K562 (cell line): ENCODE measurements at regions not wholly inside any gene's neighbourhood (a gene's known extent, or its start where the extent isn't known, plus 50 kb on each side); places are given as distances from the start of the nearest gene placed in this dataset.

Experiments used
- ATAC-seq: fragments of 200-7000 bp; cut with Tn5 transposase; 3 replicates; pipeline ENCODE4 v1.9.1; 2020; ENCODE audit warnings: moderate library complexity
- BruUV-seq: library from RNA; stranded (reverse); fragments of 400-500 nt; replicated peaks from 2 replicates; lab custom pipeline; 2021; lab: Mats Ljungman, UMichigan
- CTCF ChIA-PET: fragments of 300-600 bp; formaldehyde crosslinking; extraction: SDS; loops from one replicate; lab custom pipeline; 2021; ENCODE audit warnings: low intra/inter-chr PET ratio; lab: Yijun Ruan, JAX
- POLR2A ChIA-PET: fragments of 300-600, 350-650 bp; sonication (Branson Sonifier 250); formaldehyde crosslinking; extraction: SDS; loops from one replicate; lab custom pipeline; 2021; ENCODE audit warnings: antibody characterized with exemption, inconsistent platforms; lab: Yijun Ruan, JAX
- DNase-seq, 4 experiments: peaks; one replicate each; pipeline versions ENCODE4 v3.0.0 to v3.0.0-alpha.2; 2011 to 2018; ENCODE audit warnings: low spot score in 3 of 4, mixed read lengths in 3 of 4; ENCODE audit errors: extremely low read depth in 1 of 4
- FAIRE-seq: peaks from 2 replicates; lab custom pipeline; 2011; peaks lifted over from hg19 to GRCh38; lab: Jason Lieb, UNC
- H2AFZ ChIP-seq: 2 replicates; pipeline ENCODE4 v1.6.0; 2011; ENCODE audit warnings: low read depth, low read length, control low read depth, inconsistent platforms
- H3K27ac ChIP-seq: fragments of 200-600 bp; 3 replicates; pipeline ENCODE4 v1.8.0; 2011; ENCODE audit warnings: low read depth, mild to moderate bottlenecking, control low read depth, inconsistent platforms, low read length, moderate library complexity, mixed read lengths; ENCODE audit errors: extremely low read depth
- H3K27me3 ChIP-seq, 2 experiments: fragments of 300-600 bp in 1 of 2; 2 replicates in 1 of 2; 3 replicates in 1 of 2; pipeline versions ENCODE4 v1.6.0 to v1.8.0; 2011; ENCODE audit warnings: inconsistent platforms in 2 of 2, low read length in 2 of 2, mild to moderate bottlenecking in 1 of 2, mixed read lengths in 1 of 2, moderate library complexity in 1 of 2; ENCODE audit not compliant: control insufficient read depth in 2 of 2, insufficient read depth in 2 of 2
- H3K36me3 ChIP-seq: fragments of 300-600 bp; 3 replicates; pipeline ENCODE4 v1.8.0; 2011; ENCODE audit warnings: mild to moderate bottlenecking, low read length, inconsistent platforms; ENCODE audit not compliant: control insufficient read depth, insufficient read depth
- H3K4me1 ChIP-seq, 2 experiments: fragments of 200-600 bp in 1 of 2; replicated peaks in 1 of 2; 2 replicates in 1 of 2; 3 replicates in 1 of 2; pipeline versions ENCODE4 v1.5.1 to v1.8.0; 2011; ENCODE audit warnings: inconsistent platforms in 2 of 2, low read length in 2 of 2, mild to moderate bottlenecking in 1 of 2, mixed read lengths in 1 of 2, moderate library complexity in 1 of 2; ENCODE audit not compliant: control insufficient read depth in 2 of 2, insufficient read depth in 2 of 2
- H3K4me2 ChIP-seq: 2 replicates; pipeline ENCODE4 v1.6.1; 2011; ENCODE audit warnings: low read length, control low read depth, inconsistent platforms, mixed read lengths; ENCODE audit not compliant: insufficient read depth
- H3K4me3 ChIP-seq: fragments of 200-600 bp; sonication (generic), shearing (Covaris generic); 2 replicates; pipeline ENCODE4 v1.5.1; 2016; ENCODE audit warnings: control low read depth, inconsistent platforms
- H3K79me2 ChIP-seq: fragments of 200-600 bp; 3 replicates; pipeline ENCODE4 v1.8.0; 2011; ENCODE audit warnings: low read length, inconsistent platforms; ENCODE audit not compliant: control insufficient read depth, insufficient read depth
- H3K9ac ChIP-seq, 2 experiments: 2 replicates each; pipeline versions ENCODE4 v1.6.0 to v1.6.1; 2011; ENCODE audit warnings: low read depth in 2 of 2, low read length in 2 of 2, control low read depth in 1 of 2, inconsistent platforms in 1 of 2, mild to moderate bottlenecking in 1 of 2, mixed read lengths in 1 of 2; ENCODE audit not compliant: insufficient read depth in 1 of 2
- H3K9me1 ChIP-seq: one replicate; pipeline ENCODE4 v1.6.0; 2011; ENCODE audit warnings: inconsistent platforms, mild to moderate bottlenecking, low read length, moderate library complexity; ENCODE audit not compliant: control insufficient read depth, insufficient read depth
- H3K9me3 ChIP-seq: replicated peaks from 2 replicates; pipeline ENCODE4 v1.5.1; 2011; ENCODE audit warnings: low read depth, low read length, inconsistent platforms; ENCODE audit not compliant: control insufficient read depth, insufficient read depth
- H4K20me1 ChIP-seq: replicated peaks from 2 replicates; pipeline ENCODE4 v1.6.1; 2011; ENCODE audit warnings: low read length, inconsistent platforms, mixed read lengths; ENCODE audit not compliant: control insufficient read depth, insufficient read depth
- EP400 ChIP-seq: fragments of 450-650 bp; IDR thresholded peaks from 2 replicates; pipeline ENCODE4 v1.6.1; 2017; ENCODE audit warnings: antibody characterized with exemption, mild to moderate bottlenecking, moderate library complexity
- ETV6 ChIP-seq, 3 experiments: fragments of 150-350 bp in 1 of 3; sonication (generic) in 1 of 3; formaldehyde crosslinking in 1 of 3; IDR thresholded peaks; 2 replicates each; pipeline versions ENCODE4 v1.6.1 to v1.8.0; 2014 to 2022; ENCODE audit warnings: borderline replicate concordance in 2 of 3, low read depth in 2 of 3, antibody characterized with exemption in 1 of 3, low read length in 1 of 3, mild to moderate bottlenecking in 1 of 3, missing genetic modification reagents in 1 of 3
- HMG20A ChIP-seq: fragments of 450-650 bp; formaldehyde crosslinking; conservative IDR thresholded peaks from 2 replicates; pipeline ENCODE4 v1.4.0; 2020; ENCODE audit warnings: mild to moderate bottlenecking, mixed read lengths
- ILF3 ChIP-seq: fragments of 450-650 bp; IDR thresholded peaks from 2 replicates; pipeline ENCODE4 v1.6.1; 2018; ENCODE audit warnings: antibody characterized with exemption, mild to moderate bottlenecking, moderate library complexity, borderline replicate concordance
- NCOA2 ChIP-seq, 2 experiments: fragments of 450-650 bp; IDR thresholded peaks; 2 replicates each; pipeline ENCODE4 v1.6.1; 2018; ENCODE audit warnings: mild to moderate bottlenecking in 2 of 2, moderate library complexity in 1 of 2; ENCODE audit not compliant: partially characterized antibody in 2 of 2
- PCBP2 ChIP-seq: fragments of 200-400 bp; formaldehyde crosslinking; IDR thresholded peaks from 2 replicates; pipeline ENCODE4 v1.6.1; 2018; ENCODE audit warnings: low read length, low read depth, mild to moderate bottlenecking, moderate library complexity; ENCODE audit not compliant: poor library complexity, severe bottlenecking
- SETDB1 ChIP-seq: IDR thresholded peaks from one replicate; pipeline ENCODE4 v1.6.1; 2012; ENCODE audit warnings: low read length, control low read depth, inconsistent platforms
- ZC3H11A ChIP-seq: IDR thresholded peaks from 2 replicates; pipeline ENCODE4 v1.6.1; 2012; ENCODE audit warnings: low read depth, low read length, improper control_type of control experiment
- ZKSCAN1 ChIP-seq: fragments of 150-350 bp; IDR thresholded peaks from 2 replicates; pipeline ENCODE4 v1.6.1; 2016; ENCODE audit warnings: low read depth, low read length
- ZNF12 ChIP-seq: sonication (generic); formaldehyde crosslinking; IDR thresholded peaks from 2 replicates; pipeline ENCODE4 v1.4.0; 2020; ENCODE audit warnings: mild to moderate bottlenecking, missing genetic modification reagents
- ZNF766 ChIP-seq: fragments of 200-800 bp; sonication (Bioruptor generic); conservative IDR thresholded peaks from 2 replicates; pipeline ENCODE4 v1.6.1; 2016; ENCODE audit warnings: missing genetic modification characterization, missing compliant biosample characterization
- WGBS: fragments of 100-300 bp; shearing (Covaris generic); methylation state at CpG from one replicate; pipeline ENCODE4 v1.1.6; 2016; ENCODE audit warnings: low coverage, mixed read lengths; ENCODE audit not compliant: insufficient coverage; ENCODE audit errors: missing lambda C conversion rate; 5-methylcytosine and 5-hydroxymethylcytosine counted together
- in situ Hi-C: fragments of 300-500 bp; cut with MboI; formaldehyde crosslinking; loops from 4 replicates; pipeline ENCODE4 v1.15.0; 2018; ENCODE audit warnings: inconsistent platforms, mixed read lengths
- intact Hi-C: fragments of 100-400 bp; cut with micrococcal nuclease; formaldehyde crosslinking; loops from 2 replicates; pipeline ENCODE4 v1.14.2; 2022
- TF ChIP-seq, protein P1 (sequence below), 3 experiments: fragments of 200-800 bp in 1 of 3; fragments of 250-450 bp in 1 of 3; fragments of 450-650 bp in 1 of 3; sonication (Bioruptor Pico) in 1 of 3; sonication (Bioruptor generic) in 1 of 3; formaldehyde crosslinking in 1 of 3; IDR thresholded peaks; 2 replicates each; pipeline versions ENCODE4 v1.6.1 to v1.8.0; 2016 to 2022; ENCODE audit warnings: mild to moderate bottlenecking in 2 of 3, missing genetic modification characterization in 2 of 3, missing compliant biosample characterization in 1 of 3, moderate library complexity in 1 of 3

DNA sequence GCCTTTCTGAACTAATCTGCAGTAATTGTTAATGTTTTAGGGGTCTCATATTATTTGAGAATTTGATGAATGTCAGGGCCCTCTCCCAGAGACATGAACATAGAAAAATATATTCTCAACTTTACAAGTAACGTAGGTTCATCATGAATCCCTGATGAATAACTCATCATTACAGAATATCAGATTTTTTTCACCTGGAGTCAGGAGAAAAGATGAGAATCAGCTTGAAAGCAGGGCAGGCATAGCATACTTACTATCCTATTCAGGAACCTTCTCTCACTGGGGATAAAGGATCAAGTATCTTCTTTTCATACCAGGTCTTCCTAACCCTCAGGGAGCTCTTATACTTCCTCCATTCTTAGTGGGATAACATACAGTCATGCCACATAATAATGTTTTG, 552.6 kb upstream of the TBL1XR1 start:
- in situ Hi-C loops = no loop called here
- Histone ChIP-seq H3K27ac (no peak overlapping the region), H3K79me2 (no peaks in the 10 kb centered on the region), H3K9me1 (no peaks in the 10 kb centered on the region), H3K4me3 (no peak overlapping the region), H4K20me1 (no peaks in the 10 kb centered on the region), H3K4me1 (peaks cover 0 to 5% of the 10 kb centered on the region in 2 experiments; a peak in 3 of 5 replicates), H2AFZ (no peak overlapping the region), H3K4me2 (no peak overlapping the region), H3K9me3 (no peaks in the 10 kb centered on the region), H3K36me3 (no peaks in the 10 kb centered on the region), H3K9ac (no peak overlapping the region), H3K27me3 (no peaks in the 10 kb centered on the region)
- no peak for DNase-seq
- no TSS peak for BruUV-seq
- ChIA-PET CTCF (no interaction called here), POLR2A (no interaction called here)
- no peak for ATAC-seq
- WGBS = 31% methylated on average over 1 of the region's 1 CpG
- FAIRE-seq = no peak
- intact Hi-C loops = no loop called here
- TF ChIP-seq ZKSCAN1 = no peak

DNA sequence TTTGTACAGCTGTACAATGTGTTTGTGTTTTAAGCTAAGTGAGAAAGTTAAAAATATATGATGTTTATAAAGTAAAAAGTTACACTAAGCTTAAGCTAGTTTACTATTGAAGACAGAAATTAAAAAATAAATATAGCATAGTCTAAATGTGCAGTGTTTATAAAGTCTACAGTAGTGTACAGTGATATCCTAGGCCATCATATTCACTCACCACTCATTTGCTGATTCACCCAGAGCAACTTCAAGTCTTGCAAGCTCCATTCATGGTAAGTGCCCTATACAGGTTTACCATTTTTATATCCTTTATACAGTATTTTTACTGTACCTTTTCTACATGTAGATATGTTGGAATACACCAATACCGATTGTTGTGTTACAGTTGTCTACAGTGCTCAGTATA, 553.2 kb upstream of the TBL1XR1 start:
- intact Hi-C loops (no loop called here), in situ Hi-C loops (no loop called here)
- ATAC-seq (no peak), DNase-seq (no peak), FAIRE-seq (no peak)
- WGBS = 0% methylated on average over 1 of the region's 1 CpG
- Histone ChIP-seq H3K36me3 (no peaks in the 10 kb centered on the region), H4K20me1 (no peaks in the 10 kb centered on the region), H3K9me3 (no peaks in the 10 kb centered on the region), H3K27me3 (no peaks in the 10 kb centered on the region), H3K4me3 (no peak overlapping the region), H3K9ac (no peak overlapping the region), H3K9me1 (no peaks in the 10 kb centered on the region), H2AFZ (no peak overlapping the region), H3K79me2 (no peaks in the 10 kb centered on the region), H3K27ac (no peak overlapping the region), H3K4me2 (no peak overlapping the region), H3K4me1 (peaks cover 0 to under 1% of the 10 kb centered on the region in 2 experiments; a peak in 1 of 5 replicates)
- POLR2A ChIA-PET = interaction anchor here (0.9 kb wide), 1 partner anchor 40 kb away, joined by 3 read pairs; no protein-coding TSS in a partner anchor
- BruUV-seq = no TSS peak
- CTCF ChIA-PET = no interaction called here
- no peak for TF ChIP-seq ETV6 (IDR thresholded peaks at IDR 0.05; ENCODE audit: borderline replicate concordance in 1 of 2, low read depth in 2 of 2, low read length in 1 of 2)
- no peak for TF ChIP-seq ETV6 (CRISPR knock-in tag; IDR thresholded peaks at IDR 0.05; ENCODE audit: borderline replicate concordance)
- no peak for TF ChIP-seq PCBP2
- no peak for TF ChIP-seq ZC3H11A
- no peak for TF ChIP-seq ZNF12 (CRISPR knock-in tag)
- no peak for TF ChIP-seq ILF3
- TF ChIP-seq EP400 = no peak
- no peak for TF ChIP-seq NCOA2 (IDR thresholded peaks at IDR 0.05; ENCODE audit: partially characterized antibody in 2 of 2)
- no peak for TF ChIP-seq SETDB1
- TF ChIP-seq, protein P1, sequence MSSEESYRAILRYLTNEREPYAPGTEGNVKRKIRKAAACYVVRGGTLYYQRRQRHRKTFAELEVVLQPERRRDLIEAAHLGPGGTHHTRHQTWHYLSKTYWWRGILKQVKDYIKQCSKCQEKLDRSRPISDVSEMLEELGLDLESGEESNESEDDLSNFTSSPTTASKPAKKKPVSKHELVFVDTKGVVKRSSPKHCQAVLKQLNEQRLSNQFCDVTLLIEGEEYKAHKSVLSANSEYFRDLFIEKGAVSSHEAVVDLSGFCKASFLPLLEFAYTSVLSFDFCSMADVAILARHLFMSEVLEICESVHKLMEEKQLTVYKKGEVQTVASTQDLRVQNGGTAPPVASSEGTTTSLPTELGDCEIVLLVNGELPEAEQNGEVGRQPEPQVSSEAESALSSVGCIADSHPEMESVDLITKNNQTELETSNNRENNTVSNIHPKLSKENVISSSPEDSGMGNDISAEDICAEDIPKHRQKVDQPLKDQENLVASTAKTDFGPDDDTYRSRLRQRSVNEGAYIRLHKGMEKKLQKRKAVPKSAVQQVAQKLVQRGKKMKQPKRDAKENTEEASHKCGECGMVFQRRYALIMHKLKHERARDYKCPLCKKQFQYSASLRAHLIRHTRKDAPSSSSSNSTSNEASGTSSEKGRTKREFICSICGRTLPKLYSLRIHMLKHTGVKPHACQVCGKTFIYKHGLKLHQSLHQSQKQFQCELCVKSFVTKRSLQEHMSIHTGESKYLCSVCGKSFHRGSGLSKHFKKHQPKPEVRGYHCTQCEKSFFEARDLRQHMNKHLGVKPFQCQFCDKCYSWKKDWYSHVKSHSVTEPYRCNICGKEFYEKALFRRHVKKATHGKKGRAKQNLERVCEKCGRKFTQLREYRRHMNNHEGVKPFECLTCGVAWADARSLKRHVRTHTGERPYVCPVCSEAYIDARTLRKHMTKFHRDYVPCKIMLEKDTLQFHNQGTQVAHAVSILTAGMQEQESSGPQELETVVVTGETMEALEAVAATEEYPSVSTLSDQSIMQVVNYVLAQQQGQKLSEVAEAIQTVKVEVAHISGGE (CRISPR knock-in tag; IDR thresholded peaks at IDR 0.05) = no peak
- no peak for TF ChIP-seq HMG20A (CRISPR knock-in tag)
- TF ChIP-seq ZNF766 = no peak
